K562 (cell line): ENCODE measurements at regions not wholly inside any gene's neighbourhood (a gene's known extent, or its start where the extent isn't known, plus 50 kb on each side); places are given as distances from the start of the nearest gene placed in this dataset.

ENCODE experiments used
- ATAC-seq: fragments of 200-7000 bp; cut with Tn5 transposase; 3 replicates; pipeline ENCODE4 v1.9.1; 2020; ENCODE audit warnings: moderate library complexity
- BruUV-seq: library from RNA; stranded (reverse); fragments of 400-500 nt; replicated peaks from 2 replicates; lab custom pipeline; 2021; lab: Mats Ljungman, UMichigan
- CTCF ChIA-PET: fragments of 300-600 bp; formaldehyde crosslinking; extraction: SDS; loops from one replicate; lab custom pipeline; 2021; ENCODE audit warnings: low intra/inter-chr PET ratio; lab: Yijun Ruan, JAX
- POLR2A ChIA-PET: fragments of 300-600, 350-650 bp; sonication (Branson Sonifier 250); formaldehyde crosslinking; extraction: SDS; loops from one replicate; lab custom pipeline; 2021; ENCODE audit warnings: antibody characterized with exemption, inconsistent platforms; lab: Yijun Ruan, JAX
- DNase-seq, 4 experiments: peaks; one replicate each; pipeline versions ENCODE4 v3.0.0 to v3.0.0-alpha.2; 2011 to 2018; ENCODE audit warnings: low spot score in 3 of 4, mixed read lengths in 3 of 4; ENCODE audit errors: extremely low read depth in 1 of 4
- FAIRE-seq: peaks from 2 replicates; lab custom pipeline; 2011; peaks lifted over from hg19 to GRCh38; lab: Jason Lieb, UNC
- H2AFZ ChIP-seq: 2 replicates; pipeline ENCODE4 v1.6.0; 2011; ENCODE audit warnings: low read depth, low read length, control low read depth, inconsistent platforms
- H3K27ac ChIP-seq: fragments of 200-600 bp; 3 replicates; pipeline ENCODE4 v1.8.0; 2011; ENCODE audit warnings: low read depth, mild to moderate bottlenecking, control low read depth, inconsistent platforms, low read length, moderate library complexity, mixed read lengths; ENCODE audit errors: extremely low read depth
- H3K27me3 ChIP-seq, 2 experiments: fragments of 300-600 bp in 1 of 2; 2 replicates in 1 of 2; 3 replicates in 1 of 2; pipeline versions ENCODE4 v1.6.0 to v1.8.0; 2011; ENCODE audit warnings: inconsistent platforms in 2 of 2, low read length in 2 of 2, mild to moderate bottlenecking in 1 of 2, mixed read lengths in 1 of 2, moderate library complexity in 1 of 2; ENCODE audit not compliant: control insufficient read depth in 2 of 2, insufficient read depth in 2 of 2
- H3K36me3 ChIP-seq: fragments of 300-600 bp; 3 replicates; pipeline ENCODE4 v1.8.0; 2011; ENCODE audit warnings: mild to moderate bottlenecking, low read length, inconsistent platforms; ENCODE audit not compliant: control insufficient read depth, insufficient read depth
- H3K4me1 ChIP-seq, 2 experiments: fragments of 200-600 bp in 1 of 2; replicated peaks in 1 of 2; 2 replicates in 1 of 2; 3 replicates in 1 of 2; pipeline versions ENCODE4 v1.5.1 to v1.8.0; 2011; ENCODE audit warnings: inconsistent platforms in 2 of 2, low read length in 2 of 2, mild to moderate bottlenecking in 1 of 2, mixed read lengths in 1 of 2, moderate library complexity in 1 of 2; ENCODE audit not compliant: control insufficient read depth in 2 of 2, insufficient read depth in 2 of 2
- H3K4me2 ChIP-seq: 2 replicates; pipeline ENCODE4 v1.6.1; 2011; ENCODE audit warnings: low read length, control low read depth, inconsistent platforms, mixed read lengths; ENCODE audit not compliant: insufficient read depth
- H3K4me3 ChIP-seq: fragments of 200-600 bp; sonication (generic), shearing (Covaris generic); 2 replicates; pipeline ENCODE4 v1.5.1; 2016; ENCODE audit warnings: control low read depth, inconsistent platforms
- H3K79me2 ChIP-seq: fragments of 200-600 bp; 3 replicates; pipeline ENCODE4 v1.8.0; 2011; ENCODE audit warnings: low read length, inconsistent platforms; ENCODE audit not compliant: control insufficient read depth, insufficient read depth
- H3K9ac ChIP-seq, 2 experiments: 2 replicates each; pipeline versions ENCODE4 v1.6.0 to v1.6.1; 2011; ENCODE audit warnings: low read depth in 2 of 2, low read length in 2 of 2, control low read depth in 1 of 2, inconsistent platforms in 1 of 2, mild to moderate bottlenecking in 1 of 2, mixed read lengths in 1 of 2; ENCODE audit not compliant: insufficient read depth in 1 of 2
- H3K9me1 ChIP-seq: one replicate; pipeline ENCODE4 v1.6.0; 2011; ENCODE audit warnings: inconsistent platforms, mild to moderate bottlenecking, low read length, moderate library complexity; ENCODE audit not compliant: control insufficient read depth, insufficient read depth
- H3K9me3 ChIP-seq: replicated peaks from 2 replicates; pipeline ENCODE4 v1.5.1; 2011; ENCODE audit warnings: low read depth, low read length, inconsistent platforms; ENCODE audit not compliant: control insufficient read depth, insufficient read depth
- H4K20me1 ChIP-seq: replicated peaks from 2 replicates; pipeline ENCODE4 v1.6.1; 2011; ENCODE audit warnings: low read length, inconsistent platforms, mixed read lengths; ENCODE audit not compliant: control insufficient read depth, insufficient read depth
- EHMT2 ChIP-seq: fragments of 450-650 bp; IDR thresholded peaks from 2 replicates; pipeline ENCODE4 v1.6.1; 2018; ENCODE audit warnings: antibody characterized with exemption
- EP300 ChIP-seq: IDR thresholded peaks from 2 replicates; pipeline ENCODE4 v1.6.1; 2012; ENCODE audit warnings: low read length, improper control_type of control experiment
- HMBOX1 ChIP-seq: sonication (generic); IDR thresholded peaks from 2 replicates; pipeline ENCODE4 v1.6.1; 2016
- JUN ChIP-seq, 2 experiments: sonication (generic) in 1 of 2; formaldehyde crosslinking in 1 of 2; IDR thresholded peaks; 2 replicates each; pipeline versions ENCODE4 v1.6.1 to v1.8.0; 2012 to 2022; ENCODE audit warnings: borderline replicate concordance in 2 of 2, mild to moderate bottlenecking in 2 of 2, improper control_type of control experiment in 1 of 2, low read depth in 1 of 2, low read length in 1 of 2, missing genetic modification reagents in 1 of 2
- RBM39 ChIP-seq: fragments of 200-400 bp; formaldehyde crosslinking; optimal IDR thresholded peaks from 2 replicates; pipeline ENCODE3; 2018; ENCODE audit warnings: low read depth, low read length
- SMAD2 ChIP-seq: fragments of 150-350 bp; IDR thresholded peaks from 2 replicates; pipeline ENCODE4 v1.6.1; 2014; ENCODE audit warnings: low read depth, mild to moderate bottlenecking, low read length
- SMARCE1 ChIP-seq: fragments of 450-650 bp; IDR thresholded peaks from 2 replicates; pipeline ENCODE4 v1.7.1; 2016; ENCODE audit warnings: mild to moderate bottlenecking
- WGBS: fragments of 100-300 bp; shearing (Covaris generic); methylation state at CpG from one replicate; pipeline ENCODE4 v1.1.6; 2016; ENCODE audit warnings: low coverage, mixed read lengths; ENCODE audit not compliant: insufficient coverage; ENCODE audit errors: missing lambda C conversion rate; 5-methylcytosine and 5-hydroxymethylcytosine counted together
- in situ Hi-C: fragments of 300-500 bp; cut with MboI; formaldehyde crosslinking; loops from 4 replicates; pipeline ENCODE4 v1.15.0; 2018; ENCODE audit warnings: inconsistent platforms, mixed read lengths
- intact Hi-C: fragments of 100-400 bp; cut with micrococcal nuclease; formaldehyde crosslinking; loops from 2 replicates; pipeline ENCODE4 v1.14.2; 2022
- TF ChIP-seq, protein P1 (sequence below): sonication (generic); formaldehyde crosslinking; IDR thresholded peaks from 2 replicates; pipeline ENCODE4 v1.8.0; 2022; ENCODE audit warnings: mild to moderate bottlenecking, missing genetic modification reagents
- TF ChIP-seq, protein P2 (sequence below): sonication (generic); formaldehyde crosslinking; IDR thresholded peaks from 2 replicates; pipeline ENCODE4 v1.8.0; 2022; ENCODE audit warnings: missing genetic modification reagents, mild to moderate bottlenecking, borderline replicate concordance

- Histone ChIP-seq H3K4me3 (no peak overlapping the region), H3K9me1 (no peaks in the 10 kb centered on the region), H2AFZ (peak overlapping the region; percentile 69), H3K4me1 (peaks cover 0 to 4% of the 10 kb centered on the region in 2 experiments; a peak in 2 of 5 replicates), H3K27me3 (no peaks in the 10 kb centered on the region), H3K79me2 (no peaks in the 10 kb centered on the region), H3K27ac (peak overlapping the region; percentile 70; the same call in 2 of the 3 replicates), H3K9ac (no peak overlapping the region), H4K20me1 (no peaks in the 10 kb centered on the region), H3K4me2 (no peak overlapping the region; the same call in 1 of the 2 replicates), H3K9me3 (no peaks in the 10 kb centered on the region), H3K36me3 (no peaks in the 10 kb centered on the region)
- 21% methylated on average over 3 of the region's 3 CpGs for WGBS
- FAIRE-seq (peak; percentile 74), ATAC-seq (peak; percentile 81), DNase-seq (peak; percentile 13 to 82 (median 36))
- CTCF ChIA-PET, result no interaction called here
- POLR2A ChIA-PET, result interaction anchor here (0.6 kb wide), 1 partner anchor 10 kb away, joined by 3 read pairs; no protein-coding TSS in a partner anchor
- intact Hi-C loops, result no loop called here
- BruUV-seq, result no TSS peak
- in situ Hi-C loops, result loop anchor here (10.0 to 25.0 kb wide), 2 partner anchors 125 to 947 kb away; no protein-coding TSS in a partner anchor
- TF ChIP-seq HMBOX1 (peak; percentile 61; the same call in 1 of the 2 replicates), JUN (IDR thresholded peaks at IDR 0.05; ENCODE audit: borderline replicate concordance, low read depth, low read length) (peak; percentile 84), JUN (CRISPR knock-in tag; IDR thresholded peaks at IDR 0.05; ENCODE audit: borderline replicate concordance) (no peak), SMAD2 (no peak), RBM39 (no peak), EP300 (peak; percentile 47; the same call in 1 of the 2 replicates), EHMT2 (peak; percentile 43; the same call in 1 of the 2 replicates), SMARCE1 (peak; percentile 88)
- TF ChIP-seq, protein P1, sequence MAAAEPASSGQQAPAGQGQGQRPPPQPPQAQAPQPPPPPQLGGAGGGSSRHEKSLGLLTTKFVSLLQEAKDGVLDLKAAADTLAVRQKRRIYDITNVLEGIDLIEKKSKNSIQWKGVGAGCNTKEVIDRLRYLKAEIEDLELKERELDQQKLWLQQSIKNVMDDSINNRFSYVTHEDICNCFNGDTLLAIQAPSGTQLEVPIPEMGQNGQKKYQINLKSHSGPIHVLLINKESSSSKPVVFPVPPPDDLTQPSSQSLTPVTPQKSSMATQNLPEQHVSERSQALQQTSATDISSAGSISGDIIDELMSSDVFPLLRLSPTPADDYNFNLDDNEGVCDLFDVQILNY, result no peak
- TF ChIP-seq, protein P2, sequence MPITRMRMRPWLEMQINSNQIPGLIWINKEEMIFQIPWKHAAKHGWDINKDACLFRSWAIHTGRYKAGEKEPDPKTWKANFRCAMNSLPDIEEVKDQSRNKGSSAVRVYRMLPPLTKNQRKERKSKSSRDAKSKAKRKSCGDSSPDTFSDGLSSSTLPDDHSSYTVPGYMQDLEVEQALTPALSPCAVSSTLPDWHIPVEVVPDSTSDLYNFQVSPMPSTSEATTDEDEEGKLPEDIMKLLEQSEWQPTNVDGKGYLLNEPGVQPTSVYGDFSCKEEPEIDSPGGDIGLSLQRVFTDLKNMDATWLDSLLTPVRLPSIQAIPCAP, result no peak
Measured at GRCh38 chr4:74659576-74660411, 134.5 kb downstream of the BTC start.
